BJ (cell line): ENCODE measurements at regions not wholly inside any gene's neighbourhood (a gene's known extent, or its start where the extent isn't known, plus 50 kb on each side); places are given as distances from the start of the nearest gene placed in this dataset.
"Not testable (repeated sequence)": the region's sequence is repeated elsewhere in the genome, so short reads cannot be mapped to it uniquely, and the experiment has no call there.

Source experiments
- CTCF ChIA-PET: fragments of 350-600 bp; formaldehyde crosslinking; extraction: SDS; loops from one replicate; lab custom pipeline; 2021; ENCODE audit warnings: antibody characterized with exemption, inconsistent platforms; lab: Yijun Ruan, JAX
- POLR2A ChIA-PET: fragments of 300-600 bp; sonication (Branson Sonifier 250); formaldehyde crosslinking; extraction: SDS; loops from one replicate; lab custom pipeline; 2021; ENCODE audit warnings: antibody characterized with exemption; lab: Charles Lee
- DNase-seq: peaks from one replicate; pipeline ENCODE4 v3.0.0-alpha.2; 2011; ENCODE audit warnings: low read depth
- H3K27me3 ChIP-seq: 2 replicates; pipeline ENCODE4 v1.6.0; 2011; ENCODE audit warnings: low read length; ENCODE audit not compliant: control insufficient read depth, insufficient read depth
- H3K36me3 ChIP-seq: 2 replicates; pipeline ENCODE4 v1.5.1; 2011; ENCODE audit warnings: low read length; ENCODE audit not compliant: control insufficient read depth, insufficient read depth
- H3K4me3 ChIP-seq: 2 replicates; pipeline ENCODE4 v1.5.1; 2011; ENCODE audit warnings: low read depth, mild to moderate bottlenecking, control low read depth, low read length
- CTCF ChIP-seq: IDR thresholded peaks from 2 replicates; pipeline ENCODE4 v1.5.1; 2011; ENCODE audit warnings: low read depth, mild to moderate bottlenecking, control low read depth, inconsistent platforms, low read length, moderate library complexity; ENCODE audit not compliant: insufficient read depth

GRCh38 chr11:122597511-122597910 is 58.0 kb upstream of the UBASH3B start:
- no peak for TF ChIP-seq CTCF
- Histone ChIP-seq H3K27me3 (peaks cover 4% of the 10 kb centered on the region), H3K36me3 (no peaks in the 10 kb centered on the region), H3K4me3 (no peak overlapping the region)
- no peak for DNase-seq
- ChIA-PET POLR2A (no interaction called here), CTCF (interaction anchor here (1.0 to 6.4 kb wide), 3 partner anchors 17 to 32 kb away, joined by 3 to 49 read pairs (median 5); no protein-coding TSS in a partner anchor)

GRCh38 chr11:122594986-122595645 is 60.4 kb upstream of the UBASH3B start:
- DNase-seq = no peak

GRCh38 chr11:122593473-122594420 is 61.8 kb upstream of the UBASH3B start:
- DNase-seq = no peak
- TF ChIP-seq CTCF = no peak
- Histone ChIP-seq H3K4me3 (no peak overlapping the region), H3K27me3 (peaks cover 4% of the 10 kb centered on the region), H3K36me3 (no peaks in the 10 kb centered on the region)
- CTCF ChIA-PET = interaction anchor here (0.6 to 1.8 kb wide), 3 partner anchors 12 to 43 kb away, joined by 3 to 7 read pairs (median 4); no protein-coding TSS in a partner anchor
- POLR2A ChIA-PET = no interaction called here

More at GRCh38 chr11:122594986-122595645, 60.4 kb upstream of the UBASH3B start:
- H3K4me3 ChIP-seq = no peak overlapping the region
- ChIA-PET POLR2A (no interaction called here), CTCF (interaction anchor here (1.8 kb wide), 1 partner anchor 15 kb away, joined by 7 read pairs; no protein-coding TSS in a partner anchor)
- no peaks in the 10 kb centered on the region for H3K36me3 ChIP-seq
- no peak for TF ChIP-seq CTCF
- peaks cover 4% of the 10 kb centered on the region for H3K27me3 ChIP-seq

- POLR2A ChIA-PET = no interaction called here
- TF ChIP-seq CTCF = no peak
- no peak for DNase-seq
- Histone ChIP-seq H3K36me3 (no peaks in the 10 kb centered on the region), H3K4me3 (no peak overlapping the region), H3K27me3 (peaks cover 4% of the 10 kb centered on the region)
- CTCF ChIA-PET = interaction anchor here (3.3 kb wide), 1 partner anchor 12 kb away, joined by 15 read pairs; no protein-coding TSS in a partner anchor
Measured at GRCh38 chr11:122592641-122593040, 62.9 kb upstream of the UBASH3B start.

- ChIA-PET CTCF (no interaction called here), POLR2A (no interaction called here)
- no peaks in the 10 kb centered on the region for H3K36me3 ChIP-seq
- no peak for DNase-seq
- no peaks in the 10 kb centered on the region for H3K27me3 ChIP-seq
- H3K4me3 ChIP-seq = no peak overlapping the region
- no peak for TF ChIP-seq CTCF
Measured at GRCh38 chr11:122584670-122585069, 70.9 kb upstream of the UBASH3B start.

- ChIA-PET POLR2A (interaction anchor here (0.7 kb wide), 1 partner anchor 99 kb away, joined by 3 read pairs; no protein-coding TSS in a partner anchor), CTCF (interaction anchor here (0.8 to 5.3 kb wide), 21 partner anchors 9 to 887 kb away, joined by 3 to 49 read pairs (median 5); no protein-coding TSS in a partner anchor)
- not testable (repeated sequence) for H3K27me3 ChIP-seq, DNase-seq, H3K4me3 ChIP-seq, H3K36me3 ChIP-seq
Measured at GRCh38 chr11:122580071-122580470, 75.5 kb upstream of the UBASH3B start.
